GM10248 (cell line): ENCODE measurements at regions not wholly inside any gene's neighbourhood (a gene's known extent, or its start where the extent isn't known, plus 50 kb on each side); places are given as distances from the start of the nearest gene placed in this dataset.

Source experiments
- CTCF ChIA-PET: fragments of 300-600 bp; sonication (Branson Sonifier 250); formaldehyde crosslinking; extraction: SDS; loops from one replicate; lab custom pipeline; 2021; ENCODE audit warnings: antibody characterized with exemption; lab: Yijun Ruan, JAX
- POLR2A ChIA-PET: fragments of 350-650 bp; sonication (Branson Sonifier 250); formaldehyde crosslinking; extraction: SDS; loops from one replicate; lab custom pipeline; 2020; ENCODE audit warnings: antibody characterized with exemption; lab: Yijun Ruan, JAX
- DNase-seq: peaks from one replicate; pipeline ENCODE4 v3.0.0; 2012; ENCODE audit errors: extremely low spot score
- CTCF ChIP-seq: IDR thresholded peaks from 2 replicates; pipeline ENCODE4 v1.5.1; 2012; ENCODE audit warnings: mild to moderate bottlenecking, low read depth; ENCODE audit errors: extremely low read depth, missing control alignments, control extremely low read depth

GRCh38 chr17:71488851-71489250 is 632.0 kb upstream of the SOX9 start:
- POLR2A ChIA-PET = no interaction called here
- TF ChIP-seq CTCF = no peak
- DNase-seq = no peak
- CTCF ChIA-PET = no interaction called here

GRCh38 chr17:71494062-71494855 is 626.6 kb upstream of the SOX9 start:
- TF ChIP-seq CTCF = no peak
- CTCF ChIA-PET = interaction anchor here (1.4 kb wide), 1 partner anchor 34 kb away, joined by 4 read pairs; no protein-coding TSS in a partner anchor
- DNase-seq = no peak
- POLR2A ChIA-PET = no interaction called here

- ChIA-PET POLR2A (no interaction called here), CTCF (no interaction called here)
- DNase-seq = no peak
- no peak for TF ChIP-seq CTCF
These were observed 625.4 kb upstream of the SOX9 start for GRCh38 chr17:71495420-71495819.

- no peak for DNase-seq
- CTCF ChIA-PET = interaction anchor here (1.3 kb wide), 1 partner anchor 23 kb away, joined by 3 read pairs; no protein-coding TSS in a partner anchor
- POLR2A ChIA-PET = no interaction called here
- TF ChIP-seq CTCF = no peak
These were observed 624.3 kb upstream of the SOX9 start for GRCh38 chr17:71496552-71496951.

- TF ChIP-seq CTCF = no peak
- POLR2A ChIA-PET = no interaction called here
- DNase-seq = no peak
- CTCF ChIA-PET = no interaction called here
These were observed 619.9 kb upstream of the SOX9 start for GRCh38 chr17:71500761-71501555.

- no peak for TF ChIP-seq CTCF
- POLR2A ChIA-PET = no interaction called here
- no peak for DNase-seq
- CTCF ChIA-PET = no interaction called here
These were observed 619.1 kb upstream of the SOX9 start for GRCh38 chr17:71501711-71502110.
